GM21717 (cell line): ENCODE measurements at regions not wholly inside any gene's neighbourhood (a gene's known extent, or its start where the extent isn't known, plus 50 kb on each side); places are given as distances from the start of the nearest gene placed in this dataset.

Experiments
- ATAC-seq: cut with Tn5 transposase; IDR thresholded peaks from one replicate; pipeline ENCODE4 v1.9.1; 2021; ENCODE audit warnings: mild to moderate bottlenecking, moderate library complexity; ENCODE audit not compliant: unreplicated experiment

DNA sequence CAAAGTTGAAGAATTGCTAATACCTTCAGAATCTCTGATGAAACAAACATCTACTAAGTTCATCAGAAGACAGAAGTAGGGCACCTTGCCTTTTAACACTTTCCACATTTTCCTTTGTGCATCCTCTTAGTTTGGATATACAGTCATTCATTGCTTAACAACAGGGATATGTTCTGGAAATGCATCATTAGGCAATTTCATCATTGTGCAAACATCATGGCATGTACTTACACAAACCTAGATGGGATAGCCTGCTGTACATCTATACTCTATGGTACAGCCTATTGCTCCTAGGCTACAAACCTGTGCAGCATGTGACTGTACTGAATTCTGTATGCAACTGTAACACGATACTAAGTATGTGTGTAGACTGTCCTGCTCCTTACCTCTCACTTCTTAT, 169.8 kb downstream of the SUCLA2 start:
- ATAC-seq: no peak

DNA sequence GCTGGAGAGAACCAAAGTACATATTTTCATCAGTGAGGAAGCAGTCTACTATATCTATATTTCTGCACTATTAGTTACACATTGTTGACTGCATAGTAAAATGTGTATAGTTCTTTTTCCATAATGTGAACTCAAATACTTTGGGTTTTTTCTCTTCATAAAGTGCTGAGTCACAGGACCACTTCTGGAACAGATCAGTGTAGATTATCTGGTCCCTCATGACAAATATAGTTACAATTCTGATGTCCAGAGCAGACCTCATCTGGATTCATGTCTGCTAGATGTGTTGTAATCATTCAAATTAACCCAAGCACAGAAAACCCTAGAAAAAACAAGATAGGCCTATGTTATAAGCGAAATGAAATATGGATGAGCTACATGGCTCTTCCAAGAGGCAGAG, 171.4 kb downstream of the SUCLA2 start:
- ATAC-seq: no peak

DNA sequence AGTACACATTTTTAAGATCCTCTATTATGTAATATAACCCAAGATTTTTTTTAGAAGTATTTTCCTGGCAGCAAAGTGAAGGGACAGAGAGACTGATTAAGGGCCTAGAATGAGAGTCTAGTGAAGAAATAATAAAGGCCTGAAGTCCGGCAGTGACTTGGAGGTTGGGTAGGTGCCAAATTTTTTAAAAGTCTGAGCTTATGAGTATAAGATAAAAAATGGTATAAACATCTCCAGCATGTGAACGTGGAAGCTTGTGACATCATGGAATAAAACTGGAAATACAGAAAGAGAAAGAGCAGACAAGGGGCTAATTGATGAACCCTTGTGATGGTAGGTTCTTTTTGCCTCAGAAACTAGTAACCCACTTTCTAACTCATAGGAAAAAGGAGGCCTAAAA, 174.6 kb downstream of the SUCLA2 start:
- ATAC-seq: no peak

DNA sequence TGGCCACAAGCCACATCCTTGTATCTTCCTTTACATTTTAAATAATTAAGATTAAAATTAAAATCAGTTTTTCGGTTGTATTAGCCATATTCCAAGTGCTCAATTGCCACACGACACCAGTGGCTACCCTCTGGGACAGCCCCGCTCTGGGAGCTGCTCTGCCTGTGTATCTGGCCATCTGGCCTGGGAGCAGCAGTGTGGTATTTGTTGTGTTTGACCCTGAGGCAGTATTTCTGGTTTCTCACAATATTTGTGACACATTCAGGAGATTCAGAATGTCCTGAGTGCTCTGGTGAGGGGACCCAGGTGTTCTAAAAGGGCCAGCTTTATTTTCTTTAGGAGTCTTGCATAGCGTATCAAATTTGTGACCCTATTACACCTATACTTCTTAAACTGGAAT, 179.0 kb downstream of the SUCLA2 start:
- ATAC-seq: no peak

DNA sequence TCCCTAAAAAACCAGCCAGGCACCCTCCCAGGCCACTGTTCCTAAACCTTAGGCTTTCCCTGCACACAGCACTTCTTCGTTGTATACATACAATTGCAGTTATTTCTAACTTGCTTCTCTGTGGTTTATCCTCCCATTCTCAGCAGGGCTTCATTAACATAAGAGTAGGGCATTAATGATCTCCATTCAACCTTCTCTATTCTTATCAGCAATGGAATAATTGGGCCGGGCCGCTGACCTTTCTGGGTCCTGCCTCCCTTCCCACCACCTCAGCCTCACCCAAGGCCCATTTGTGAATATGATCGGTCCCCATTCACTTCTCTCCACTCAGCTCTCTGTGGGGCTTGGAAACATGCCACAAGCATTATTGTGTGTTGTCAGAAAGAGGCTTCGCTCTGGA, 184.2 kb downstream of the SUCLA2 start:
- no peak for ATAC-seq

DNA sequence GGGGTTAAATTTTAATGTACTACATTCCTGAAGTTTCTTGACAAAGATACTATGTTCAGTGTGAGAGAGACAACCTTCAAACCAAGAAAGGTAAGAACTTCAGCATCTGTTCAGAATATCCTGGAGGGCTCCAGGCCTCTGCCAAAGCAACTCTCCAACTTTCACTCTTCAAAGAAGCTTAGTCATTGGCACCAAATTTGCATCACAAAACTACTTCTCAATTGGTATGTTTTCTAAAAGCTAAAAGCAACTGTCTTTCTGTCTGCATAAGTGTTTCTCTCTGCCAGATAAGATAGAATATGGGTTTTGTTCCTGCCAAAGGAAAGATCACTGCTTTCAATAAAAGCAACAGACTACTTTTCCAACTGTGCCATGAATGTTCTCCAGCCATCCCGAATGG, 187.4 kb downstream of the SUCLA2 start:
- no peak for ATAC-seq

DNA sequence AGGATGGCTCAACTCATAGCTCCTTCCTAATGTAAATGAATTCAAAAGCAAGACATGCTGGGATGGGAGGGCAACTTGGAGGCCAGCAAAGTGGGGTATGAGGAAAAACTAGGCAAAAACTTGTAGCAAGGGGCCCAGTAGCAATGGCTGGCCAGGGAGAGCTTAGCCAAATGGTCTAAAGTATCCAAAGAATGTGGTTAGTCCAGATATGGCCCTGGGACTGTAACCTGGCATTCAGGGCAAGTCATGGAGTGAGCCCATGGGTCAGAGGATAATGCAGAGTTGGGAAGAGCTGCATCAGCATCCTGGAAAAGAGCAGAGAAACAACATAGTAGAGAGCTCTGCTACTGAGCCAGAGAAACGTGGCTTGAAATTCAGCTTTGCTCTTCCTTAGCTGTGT, 191.7 kb downstream of the SUCLA2 start:
- ATAC-seq: no peak

DNA sequence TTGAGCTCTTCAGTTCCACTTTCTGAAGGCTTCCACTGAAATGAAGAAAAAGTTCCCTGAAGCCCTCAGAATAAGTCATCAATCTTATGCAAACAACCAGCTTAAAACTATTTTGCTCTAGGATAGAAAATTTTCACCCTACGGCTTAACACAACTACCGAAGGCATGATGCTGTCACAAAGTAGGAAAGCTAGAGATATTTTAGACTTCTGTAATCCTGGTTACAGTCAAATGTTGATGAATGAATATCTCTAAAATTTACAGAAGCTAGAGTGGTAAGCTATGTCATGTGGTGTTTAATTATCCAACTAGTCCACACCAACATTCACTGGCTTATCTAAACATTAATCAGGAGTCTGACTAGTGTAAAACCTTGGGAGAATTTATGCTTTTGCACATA, 197.9 kb downstream of the SUCLA2 start:
- no peak for ATAC-seq

DNA sequence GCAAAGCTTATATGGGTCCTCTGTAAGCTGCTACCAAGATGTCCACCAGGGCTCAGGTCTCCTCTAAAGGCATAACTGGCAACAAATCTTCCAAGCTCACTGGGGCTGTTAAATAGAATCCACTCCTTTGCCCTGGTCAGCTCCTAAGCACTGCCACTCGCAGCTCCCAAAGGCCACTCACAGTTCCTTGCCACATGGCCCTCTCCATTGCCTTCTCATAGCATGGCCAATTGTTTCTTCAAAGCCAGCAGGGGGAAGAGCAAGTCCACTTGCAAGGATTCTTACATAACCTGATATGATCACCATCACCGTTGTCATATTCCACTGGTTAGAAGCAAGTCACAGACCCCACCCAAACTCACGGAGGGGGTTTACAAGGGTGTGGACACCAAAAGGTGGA, 199.5 kb downstream of the SUCLA2 start:
- no peak for ATAC-seq

DNA sequence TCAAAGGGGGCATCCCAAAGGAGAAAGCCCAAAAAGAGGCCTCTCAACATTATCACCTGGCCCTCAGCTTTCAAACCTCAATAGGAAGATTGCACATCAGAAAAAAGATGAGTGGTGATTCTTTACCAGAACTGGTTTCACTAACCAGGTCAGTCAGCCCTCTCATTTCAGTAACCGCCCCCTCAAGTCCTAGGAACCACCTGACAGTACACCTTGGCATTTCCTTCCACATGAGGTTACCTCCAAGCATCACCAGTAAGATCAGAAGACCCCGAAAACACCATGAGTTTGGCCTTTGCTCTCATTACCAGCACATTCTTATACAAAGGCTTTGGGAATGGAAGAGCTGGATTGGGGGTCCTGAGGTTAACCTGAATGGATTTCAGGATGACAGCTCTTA, 200.5 kb downstream of the SUCLA2 start:
- ATAC-seq: no peak

DNA sequence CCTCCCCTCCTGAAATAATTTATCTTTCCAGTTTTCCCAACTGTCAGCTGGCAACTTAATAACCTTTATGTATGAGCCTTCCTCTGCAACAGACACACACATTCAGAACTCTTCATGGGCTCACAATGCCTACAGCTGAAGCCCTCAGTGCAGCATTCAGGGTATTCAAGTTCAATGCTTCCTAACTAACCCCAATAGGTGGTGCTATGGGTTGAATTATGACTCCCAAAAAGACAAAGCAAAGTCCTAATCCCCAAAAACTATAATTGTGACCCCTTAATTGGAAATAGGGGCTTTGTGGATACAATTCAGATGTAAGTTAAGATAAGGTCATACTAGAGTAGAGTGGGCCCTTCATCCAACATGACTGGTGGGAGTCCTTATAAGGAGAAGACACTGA, 202.2 kb downstream of the SUCLA2 start:
- ATAC-seq: no peak

DNA sequence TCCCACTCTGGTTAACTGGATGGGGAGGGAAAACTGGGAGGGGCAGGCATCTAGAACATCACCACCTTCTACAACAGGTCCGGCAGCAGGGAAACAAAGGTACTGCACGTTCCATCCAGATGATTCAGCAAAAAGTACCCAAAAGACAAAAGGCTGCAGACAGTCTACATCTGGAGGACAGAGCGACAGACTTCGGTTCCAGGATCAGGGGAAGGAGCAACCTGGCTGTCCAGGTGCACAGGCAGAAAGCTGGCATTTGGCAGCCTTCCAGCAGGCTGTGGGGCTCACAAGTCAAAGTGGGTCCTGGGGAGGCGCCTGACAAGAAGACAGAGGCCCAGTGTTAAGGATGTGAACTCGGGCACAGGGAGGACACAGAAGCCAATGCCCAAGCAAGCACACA, 202.9 kb downstream of the SUCLA2 start:
- ATAC-seq: no peak

DNA sequence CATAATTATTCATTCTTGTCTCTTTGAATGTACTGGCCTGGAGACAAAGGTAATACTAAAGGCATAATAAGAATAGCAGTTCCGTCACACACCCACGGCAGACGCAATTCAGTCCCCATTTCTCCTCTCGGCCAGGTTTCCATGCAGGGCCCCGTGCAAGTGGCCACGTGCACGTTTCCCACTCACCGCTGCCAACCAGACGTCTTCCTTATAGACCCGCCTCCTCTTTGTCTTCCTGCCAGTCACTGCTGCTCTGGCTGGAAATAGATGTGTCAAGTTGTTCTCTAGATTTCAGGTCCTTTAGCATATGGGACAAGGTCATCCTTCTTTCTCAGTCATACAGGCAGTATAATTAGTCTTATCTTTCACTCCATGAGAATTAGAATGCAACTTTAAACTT, 204.3 kb downstream of the SUCLA2 start:
- no peak for ATAC-seq

DNA sequence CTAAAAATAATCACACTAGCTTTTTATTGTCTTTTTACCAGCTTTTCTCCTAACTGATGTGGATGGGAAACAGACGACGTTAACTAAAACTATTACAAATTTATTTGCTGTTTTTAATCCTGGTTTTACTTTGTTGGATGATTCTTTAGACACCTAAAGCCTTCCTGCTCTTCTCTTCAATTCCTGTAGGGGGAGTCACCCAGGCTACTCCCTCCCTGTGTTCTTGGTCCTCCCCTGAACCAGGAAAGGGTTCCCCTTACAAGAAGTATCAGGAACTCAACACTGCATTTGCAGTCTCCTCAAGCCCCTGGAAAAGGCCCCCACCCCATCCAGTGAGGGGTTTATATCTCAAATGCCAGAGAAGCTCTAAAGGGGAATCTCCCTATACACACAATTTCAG, 206.1 kb downstream of the SUCLA2 start:
- no peak for ATAC-seq

DNA sequence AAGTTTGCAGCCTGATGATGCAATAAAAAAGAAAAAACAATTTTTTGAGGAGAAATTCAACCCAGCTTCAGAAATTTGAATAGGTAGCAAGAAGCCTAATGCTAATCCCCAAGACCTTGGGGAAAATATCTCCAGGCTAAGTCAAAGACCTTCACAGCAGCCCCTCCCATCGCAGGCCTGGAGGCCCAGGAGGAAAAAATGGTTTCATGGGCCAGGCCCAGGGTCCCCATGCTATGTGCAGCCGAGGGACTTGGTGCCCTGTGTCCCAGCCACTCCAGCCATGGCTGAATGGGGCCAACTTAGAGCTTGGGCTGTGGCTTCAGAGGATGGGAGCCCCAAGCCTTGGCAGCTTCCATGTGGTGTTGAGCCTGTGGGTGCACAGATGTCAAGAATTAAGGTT, 210.3 kb downstream of the SUCLA2 start:
- ATAC-seq: no peak

DNA sequence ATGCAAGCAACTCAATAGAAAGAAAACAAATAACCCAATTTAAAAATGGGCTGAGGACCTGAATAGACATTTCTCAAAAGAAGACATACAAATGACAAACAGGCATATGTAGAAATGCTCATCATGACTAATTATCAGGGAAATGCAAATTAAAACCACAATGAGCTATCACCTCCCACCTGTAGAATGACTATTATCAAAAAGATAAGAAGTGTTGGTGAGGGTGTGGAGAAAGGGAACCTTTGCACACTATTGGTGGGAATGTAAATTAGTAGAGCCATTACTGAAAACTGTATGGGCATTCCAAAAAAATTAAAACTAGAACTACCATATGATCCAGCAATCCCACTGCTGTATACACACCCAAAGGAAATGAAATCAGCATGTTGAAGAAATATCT, 212.2 kb downstream of the SUCLA2 start:
- ATAC-seq: no peak

DNA sequence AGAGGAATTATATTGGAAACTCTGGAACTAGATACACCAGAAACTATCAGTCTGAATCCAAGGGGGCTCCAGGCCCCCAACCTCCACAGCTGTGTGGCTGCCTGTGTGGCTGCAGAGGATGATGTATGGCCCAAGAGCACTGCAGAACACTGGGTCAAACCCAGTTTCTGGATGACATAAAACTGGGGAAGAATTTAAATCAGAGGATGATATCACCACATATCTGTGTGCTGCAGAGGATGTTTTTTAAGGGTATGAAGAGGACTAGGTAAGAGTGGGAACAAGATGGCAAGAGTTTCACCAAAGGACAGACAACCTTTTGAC, 226.4 kb downstream of the SUCLA2 start:
- ATAC-seq: no peak

DNA sequence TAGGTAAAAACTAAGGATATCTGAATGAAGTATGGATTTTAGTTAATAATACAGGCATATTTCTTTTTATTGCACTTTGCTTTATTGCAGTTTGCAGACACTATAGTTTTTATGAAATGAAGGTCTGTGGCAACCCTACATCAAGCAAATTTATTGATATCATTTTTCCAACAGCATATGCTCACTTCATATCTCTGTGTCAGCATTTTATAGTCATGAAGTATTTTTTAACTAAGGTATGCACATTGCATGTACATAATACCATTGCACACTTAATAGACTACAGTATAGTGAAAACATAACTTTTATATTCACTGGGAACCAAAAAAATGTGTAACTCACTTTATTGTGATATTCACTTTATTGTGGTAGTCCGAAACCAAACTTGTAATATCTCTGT, 236.3 kb downstream of the SUCLA2 start:
- ATAC-seq: no peak

DNA sequence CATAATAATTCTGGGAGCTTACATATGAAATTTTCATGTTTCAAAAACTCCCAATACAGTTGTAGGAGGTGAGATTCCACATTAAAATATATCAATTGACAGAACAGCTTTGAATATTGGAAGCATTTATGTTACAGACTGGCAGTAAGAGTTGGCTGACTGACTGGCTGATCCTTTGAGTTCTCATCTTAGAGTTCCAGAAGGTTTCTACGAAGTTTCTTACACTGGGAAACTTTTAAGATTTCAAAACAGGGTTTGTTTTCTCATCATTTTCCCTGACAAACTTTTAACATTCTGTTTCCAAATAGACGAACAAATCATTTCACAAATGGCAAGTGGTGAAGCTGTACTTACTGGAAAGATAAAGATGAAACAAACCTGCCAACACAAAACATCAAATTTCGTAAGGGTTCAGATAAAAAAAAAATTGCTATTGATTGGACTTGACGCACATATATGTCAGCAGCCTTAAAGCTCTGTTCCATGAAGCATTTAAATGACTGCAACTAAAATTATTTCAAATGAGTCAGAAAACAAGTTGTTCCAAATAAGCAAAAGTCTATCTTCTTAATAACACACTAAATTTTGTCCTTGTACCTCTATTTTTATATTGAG, 243.5 kb downstream of the SUCLA2 start:
- ATAC-seq: no peak

DNA sequence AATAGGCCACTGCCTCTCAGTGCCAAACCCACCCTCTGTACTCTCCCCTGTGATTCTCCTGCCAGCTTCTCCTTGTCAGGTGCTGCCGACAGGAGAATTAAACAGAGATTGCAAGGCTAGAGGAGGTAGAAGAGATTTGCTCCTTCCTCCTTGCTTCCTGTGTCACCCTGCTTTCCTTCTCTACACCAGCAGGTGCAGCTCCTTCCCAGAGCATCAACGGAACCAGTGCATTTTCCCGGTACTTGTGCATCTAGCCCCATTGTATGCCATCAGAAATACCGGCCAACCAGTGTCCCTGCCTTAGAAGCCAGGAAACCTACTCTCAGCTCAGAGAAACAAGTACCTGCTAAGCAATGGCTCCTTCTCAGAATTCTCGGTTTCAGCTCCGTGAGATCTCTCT, 253.2 kb downstream of the SUCLA2 start:
- no peak for ATAC-seq

DNA sequence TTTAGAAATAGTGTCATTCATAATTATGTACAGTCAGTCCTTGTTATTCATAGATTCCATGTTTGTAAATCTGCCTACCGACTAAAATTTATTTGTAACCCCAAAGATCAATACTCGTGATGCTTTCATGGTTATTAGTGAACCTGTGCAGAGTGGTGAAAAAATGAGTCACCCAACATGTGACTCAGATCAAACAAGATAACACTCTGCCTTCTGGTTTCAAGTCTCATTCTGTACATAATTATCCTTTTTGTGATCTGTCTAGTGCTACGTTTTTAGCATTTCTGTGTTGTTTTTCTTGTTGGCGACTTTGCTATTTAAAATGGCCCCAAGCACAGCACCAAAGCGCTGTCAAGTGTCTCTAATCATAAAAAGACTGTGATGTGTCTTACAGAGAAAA, 274.7 kb downstream of the SUCLA2 start:
- ATAC-seq: no peak

DNA sequence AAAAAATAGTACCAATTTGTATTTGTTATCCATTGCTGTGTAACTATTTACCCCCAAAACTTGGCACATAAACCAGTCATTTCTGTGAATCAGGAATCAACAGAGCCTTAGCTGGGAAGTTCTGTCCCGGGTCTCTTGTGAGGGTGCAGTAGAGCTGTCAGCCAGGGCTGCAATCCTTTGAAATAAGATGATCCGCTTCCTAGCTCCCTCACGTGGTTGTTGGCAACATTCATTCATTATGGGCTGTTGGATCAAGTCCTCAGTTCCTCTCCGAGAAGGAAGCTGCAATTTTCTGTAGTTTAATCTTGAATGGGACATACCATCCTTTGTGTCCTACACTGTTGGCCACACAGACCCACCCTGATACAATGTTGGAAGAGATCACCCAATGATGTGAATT, 277.2 kb downstream of the SUCLA2 start:
- ATAC-seq: no peak

DNA sequence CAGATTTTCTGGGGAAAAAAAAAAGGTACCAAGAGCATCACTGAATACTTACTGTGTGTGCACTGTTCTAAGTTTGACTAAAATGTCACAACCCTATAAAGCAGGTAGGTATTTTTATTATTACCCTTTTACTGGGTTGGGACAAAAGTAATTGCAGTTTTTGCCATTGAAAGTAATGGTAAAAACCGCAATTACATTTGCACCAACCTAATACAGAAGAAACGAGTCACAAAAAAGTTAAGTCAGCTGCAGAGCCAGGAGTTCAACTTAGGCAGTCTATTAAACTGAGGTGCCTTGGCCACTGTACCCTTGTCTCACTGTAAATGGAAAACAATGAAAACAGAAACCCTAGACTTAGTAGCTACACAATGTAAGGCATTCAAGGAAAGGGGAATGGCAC, 281.9 kb downstream of the SUCLA2 start:
- no peak for ATAC-seq

DNA sequence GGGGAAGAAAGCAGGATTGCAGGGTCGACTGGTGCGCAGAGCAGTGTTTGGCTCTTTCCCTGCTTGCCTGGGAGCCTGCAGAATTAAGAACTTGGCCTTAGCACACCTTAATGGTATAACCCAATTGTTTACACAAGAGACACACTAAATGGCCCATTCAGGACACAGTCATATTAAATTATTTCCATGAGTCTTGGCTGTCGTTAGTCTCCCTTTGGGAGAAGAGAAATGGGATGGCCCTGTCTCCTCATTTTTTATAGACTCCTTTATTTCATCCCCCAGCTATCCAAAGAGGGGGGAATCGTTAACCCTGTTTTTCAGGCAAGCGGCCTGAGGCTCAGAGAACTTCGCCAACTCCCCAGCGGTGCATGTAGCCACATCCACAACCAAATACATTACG, 282.5 kb downstream of the SUCLA2 start:
- no peak for ATAC-seq
